SK-N-SH (cell line): ENCODE measurements at regions not wholly inside any gene's neighbourhood (a gene's known extent, or its start where the extent isn't known, plus 50 kb on each side); places are given as distances from the start of the nearest gene placed in this dataset.

Experiments
- CHD2 ChIP-seq: fragments of 150-350 bp; IDR thresholded peaks from 2 replicates; pipeline ENCODE4 v1.6.1; 2018; ENCODE audit warnings: low read length; ENCODE audit not compliant: partially characterized antibody
- EP300 ChIP-seq, 2 experiments: IDR thresholded peaks; 2 replicates each; pipeline versions ENCODE4 v1.4.0 to v1.6.1; 2012; ENCODE audit warnings: borderline replicate concordance in 1 of 2, low read depth in 1 of 2, low read length in 1 of 2
- JUND ChIP-seq: IDR thresholded peaks from 2 replicates; pipeline ENCODE4 v1.4.0; 2012
- POLR2AphosphoS5 ChIP-seq: IDR thresholded peaks from 2 replicates; pipeline ENCODE4 v1.6.1; 2012; ENCODE audit warnings: low read depth, low read length
- RCOR1 ChIP-seq: fragments of 150-350 bp; IDR thresholded peaks from 2 replicates; pipeline ENCODE4 v1.6.1; 2017; ENCODE audit warnings: antibody characterized with exemption, low read length
- RXRA ChIP-seq: IDR thresholded peaks from 2 replicates; pipeline ENCODE4 v1.4.0; 2012; ENCODE audit warnings: low read depth, mild to moderate bottlenecking, borderline replicate concordance
- SIN3A ChIP-seq: IDR thresholded peaks from 2 replicates; pipeline ENCODE4 v1.6.1; 2012; ENCODE audit warnings: low read depth, mild to moderate bottlenecking, low read length, moderate library complexity, borderline replicate concordance
- TF ChIP-seq, protein P1 (sequence below): fragments of 200-600 bp; sonication (generic); IDR thresholded peaks from 2 replicates; pipeline ENCODE4 v1.6.1; 2017; ENCODE audit warnings: antibody characterized with exemption, mild to moderate bottlenecking, moderate library complexity
- TF ChIP-seq, protein P2 (sequence below): IDR thresholded peaks from 2 replicates; pipeline ENCODE4 v1.6.1; 2012; ENCODE audit warnings: mild to moderate bottlenecking, low read depth, low read length, moderate library complexity
- TF ChIP-seq, protein P3 (sequence below): IDR thresholded peaks from 2 replicates; pipeline ENCODE4 v1.4.0; 2012; ENCODE audit warnings: low read depth, borderline replicate concordance

DNA sequence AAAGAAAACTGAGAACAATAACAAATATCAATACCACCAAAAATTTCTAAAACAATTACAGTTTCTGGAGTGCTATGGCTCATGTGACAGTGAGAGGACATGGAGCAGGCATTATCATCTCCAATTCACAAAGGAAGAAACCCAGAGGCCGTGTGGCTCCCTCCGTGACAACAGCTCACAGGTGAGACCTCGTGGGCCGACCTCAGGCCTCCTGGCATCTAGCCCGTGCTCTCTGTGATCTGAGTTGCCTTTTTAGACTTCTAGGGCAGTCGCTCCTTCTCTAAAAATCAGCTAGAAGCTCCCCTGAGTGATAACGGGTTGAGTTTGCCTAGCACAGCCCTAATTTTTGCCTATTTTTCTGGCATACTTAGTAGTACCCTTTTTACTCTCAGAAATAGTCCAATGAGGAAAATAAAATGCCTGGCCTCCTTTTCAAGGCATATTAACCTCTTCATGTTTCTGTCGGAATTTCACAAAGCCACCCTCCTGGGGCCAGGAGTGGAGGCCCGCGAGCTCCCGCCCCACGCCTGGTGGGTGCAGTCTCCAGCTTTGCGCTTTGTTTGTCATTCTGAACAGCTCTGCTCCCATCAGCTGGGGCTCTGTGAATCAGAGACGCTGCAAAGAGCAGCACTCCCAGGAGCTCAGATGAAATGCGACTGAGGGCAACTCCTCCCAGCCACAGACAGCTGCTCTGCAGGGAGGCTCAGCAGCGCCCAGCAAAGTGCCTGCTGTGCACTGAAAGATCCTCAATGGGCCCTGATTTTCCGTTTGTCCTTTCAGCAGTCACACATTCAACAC is 292.5 kb downstream of the UQCRFS1 start:
- TF ChIP-seq, protein P1, sequence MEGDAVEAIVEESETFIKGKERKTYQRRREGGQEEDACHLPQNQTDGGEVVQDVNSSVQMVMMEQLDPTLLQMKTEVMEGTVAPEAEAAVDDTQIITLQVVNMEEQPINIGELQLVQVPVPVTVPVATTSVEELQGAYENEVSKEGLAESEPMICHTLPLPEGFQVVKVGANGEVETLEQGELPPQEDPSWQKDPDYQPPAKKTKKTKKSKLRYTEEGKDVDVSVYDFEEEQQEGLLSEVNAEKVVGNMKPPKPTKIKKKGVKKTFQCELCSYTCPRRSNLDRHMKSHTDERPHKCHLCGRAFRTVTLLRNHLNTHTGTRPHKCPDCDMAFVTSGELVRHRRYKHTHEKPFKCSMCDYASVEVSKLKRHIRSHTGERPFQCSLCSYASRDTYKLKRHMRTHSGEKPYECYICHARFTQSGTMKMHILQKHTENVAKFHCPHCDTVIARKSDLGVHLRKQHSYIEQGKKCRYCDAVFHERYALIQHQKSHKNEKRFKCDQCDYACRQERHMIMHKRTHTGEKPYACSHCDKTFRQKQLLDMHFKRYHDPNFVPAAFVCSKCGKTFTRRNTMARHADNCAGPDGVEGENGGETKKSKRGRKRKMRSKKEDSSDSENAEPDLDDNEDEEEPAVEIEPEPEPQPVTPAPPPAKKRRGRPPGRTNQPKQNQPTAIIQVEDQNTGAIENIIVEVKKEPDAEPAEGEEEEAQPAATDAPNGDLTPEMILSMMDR: no peak
- no peak for TF ChIP-seq RCOR1
- TF ChIP-seq RXRA: no peak
- no peak for TF ChIP-seq EP300 (IDR thresholded peaks at IDR 0.05; ENCODE audit: borderline replicate concordance in 1 of 2, low read depth in 1 of 2, low read length in 1 of 2)
- TF ChIP-seq SIN3A: no peak
- TF ChIP-seq POLR2AphosphoS5: no peak
- no peak for TF ChIP-seq CHD2
- TF ChIP-seq, protein P2, sequence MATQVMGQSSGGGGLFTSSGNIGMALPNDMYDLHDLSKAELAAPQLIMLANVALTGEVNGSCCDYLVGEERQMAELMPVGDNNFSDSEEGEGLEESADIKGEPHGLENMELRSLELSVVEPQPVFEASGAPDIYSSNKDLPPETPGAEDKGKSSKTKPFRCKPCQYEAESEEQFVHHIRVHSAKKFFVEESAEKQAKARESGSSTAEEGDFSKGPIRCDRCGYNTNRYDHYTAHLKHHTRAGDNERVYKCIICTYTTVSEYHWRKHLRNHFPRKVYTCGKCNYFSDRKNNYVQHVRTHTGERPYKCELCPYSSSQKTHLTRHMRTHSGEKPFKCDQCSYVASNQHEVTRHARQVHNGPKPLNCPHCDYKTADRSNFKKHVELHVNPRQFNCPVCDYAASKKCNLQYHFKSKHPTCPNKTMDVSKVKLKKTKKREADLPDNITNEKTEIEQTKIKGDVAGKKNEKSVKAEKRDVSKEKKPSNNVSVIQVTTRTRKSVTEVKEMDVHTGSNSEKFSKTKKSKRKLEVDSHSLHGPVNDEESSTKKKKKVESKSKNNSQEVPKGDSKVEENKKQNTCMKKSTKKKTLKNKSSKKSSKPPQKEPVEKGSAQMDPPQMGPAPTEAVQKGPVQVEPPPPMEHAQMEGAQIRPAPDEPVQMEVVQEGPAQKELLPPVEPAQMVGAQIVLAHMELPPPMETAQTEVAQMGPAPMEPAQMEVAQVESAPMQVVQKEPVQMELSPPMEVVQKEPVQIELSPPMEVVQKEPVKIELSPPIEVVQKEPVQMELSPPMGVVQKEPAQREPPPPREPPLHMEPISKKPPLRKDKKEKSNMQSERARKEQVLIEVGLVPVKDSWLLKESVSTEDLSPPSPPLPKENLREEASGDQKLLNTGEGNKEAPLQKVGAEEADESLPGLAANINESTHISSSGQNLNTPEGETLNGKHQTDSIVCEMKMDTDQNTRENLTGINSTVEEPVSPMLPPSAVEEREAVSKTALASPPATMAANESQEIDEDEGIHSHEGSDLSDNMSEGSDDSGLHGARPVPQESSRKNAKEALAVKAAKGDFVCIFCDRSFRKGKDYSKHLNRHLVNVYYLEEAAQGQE: no peak
- no peak for TF ChIP-seq JUND
- TF ChIP-seq, protein P3, sequence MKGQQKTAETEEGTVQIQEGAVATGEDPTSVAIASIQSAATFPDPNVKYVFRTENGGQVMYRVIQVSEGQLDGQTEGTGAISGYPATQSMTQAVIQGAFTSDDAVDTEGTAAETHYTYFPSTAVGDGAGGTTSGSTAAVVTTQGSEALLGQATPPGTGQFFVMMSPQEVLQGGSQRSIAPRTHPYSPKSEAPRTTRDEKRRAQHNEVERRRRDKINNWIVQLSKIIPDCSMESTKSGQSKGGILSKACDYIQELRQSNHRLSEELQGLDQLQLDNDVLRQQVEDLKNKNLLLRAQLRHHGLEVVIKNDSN: no peak
